NCI-H146 (cell line): ENCODE measurements at regions not wholly inside any gene's neighbourhood (a gene's known extent, or its start where the extent isn't known, plus 50 kb on each side); places are given as distances from the start of the nearest gene placed in this dataset.
A peak's percentile ranks its signal among the peaks of the same experiment; 100 is the strongest.

ENCODE experiments used
- DNase-seq: peaks from one replicate; lab custom pipeline; 2025; lab: John Stamatoyannopoulos, UW

DNA sequence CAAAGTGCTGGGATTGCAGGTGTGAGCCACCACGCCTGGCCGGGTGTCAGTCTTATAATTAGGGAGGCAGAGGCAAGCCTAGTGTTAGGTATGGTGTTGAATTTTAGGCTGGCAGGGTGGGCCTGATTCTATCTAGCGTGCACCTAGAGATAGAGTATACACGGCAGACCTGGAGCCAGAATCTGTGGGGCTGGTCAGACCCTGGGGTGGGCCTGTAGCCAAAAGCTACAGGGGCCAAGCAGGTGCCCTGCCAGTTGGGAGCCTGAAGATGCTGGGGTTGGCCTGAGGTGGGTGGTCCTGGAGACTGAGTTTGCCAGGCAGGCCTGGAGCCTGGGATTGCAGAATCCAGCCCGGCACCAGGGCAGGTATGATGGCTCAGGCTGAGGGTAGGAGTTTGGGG lies 1580.3 kb downstream of the ARAP2 start:
- no peak for DNase-seq

DNA sequence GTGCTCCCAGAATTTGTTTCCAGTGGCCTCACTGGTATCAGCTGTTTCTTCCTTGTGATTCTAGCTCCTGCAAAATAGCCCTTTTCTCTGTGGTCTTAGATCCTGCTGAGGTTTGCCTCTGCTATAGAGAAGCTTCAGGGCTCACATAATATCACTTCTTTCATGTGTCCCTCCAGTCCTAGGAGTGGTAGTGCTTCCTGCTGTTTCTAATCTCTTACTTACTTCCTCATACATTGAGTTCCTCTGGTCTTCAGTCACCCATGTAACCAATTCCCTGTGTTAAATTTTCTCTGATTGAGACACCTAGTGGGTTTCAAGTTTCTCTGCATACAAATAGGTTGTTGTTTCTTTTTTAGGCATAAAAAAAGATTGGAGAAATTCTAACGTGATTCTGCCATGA lies 1567.9 kb downstream of the ARAP2 start:
- no peak for DNase-seq

DNA sequence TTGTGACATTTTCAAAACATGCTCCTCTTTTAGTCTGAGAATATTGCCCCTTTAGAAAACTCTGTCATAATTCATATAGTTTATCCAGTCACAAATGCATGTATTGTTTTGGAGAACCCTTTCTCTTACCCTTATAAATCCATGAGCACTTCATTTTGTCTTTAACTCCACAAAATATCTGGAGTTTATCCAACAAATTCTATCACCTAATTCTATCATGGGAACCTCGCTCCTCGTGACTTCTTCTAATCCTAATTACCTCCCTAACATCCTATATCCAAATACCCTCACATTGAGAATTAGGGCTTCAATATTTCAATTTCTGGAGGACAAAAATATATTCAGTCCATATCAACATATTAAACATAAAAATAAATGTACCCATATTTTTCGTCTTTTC lies 1565.9 kb downstream of the ARAP2 start:
- DNase-seq, result no peak

DNA sequence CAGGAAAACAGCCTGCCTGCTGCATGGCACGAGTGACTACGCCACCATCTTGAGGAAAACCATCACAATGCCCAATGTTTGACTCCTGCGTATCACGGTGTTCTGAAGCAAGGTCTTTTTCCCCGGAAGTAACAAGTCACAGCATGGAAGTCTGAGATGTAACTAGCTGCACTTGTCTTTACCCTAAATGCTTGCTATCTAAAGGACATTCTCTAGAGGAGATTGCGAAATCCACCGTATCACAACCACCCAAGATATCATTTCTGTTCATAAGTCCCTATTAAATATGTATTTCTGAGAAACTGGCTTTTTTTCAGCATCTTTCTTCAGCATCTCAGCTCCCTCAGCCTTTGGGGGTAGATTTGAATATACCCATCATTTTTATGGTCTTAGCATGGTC lies 1565.1 kb downstream of the ARAP2 start:
- DNase-seq, result no peak

DNA sequence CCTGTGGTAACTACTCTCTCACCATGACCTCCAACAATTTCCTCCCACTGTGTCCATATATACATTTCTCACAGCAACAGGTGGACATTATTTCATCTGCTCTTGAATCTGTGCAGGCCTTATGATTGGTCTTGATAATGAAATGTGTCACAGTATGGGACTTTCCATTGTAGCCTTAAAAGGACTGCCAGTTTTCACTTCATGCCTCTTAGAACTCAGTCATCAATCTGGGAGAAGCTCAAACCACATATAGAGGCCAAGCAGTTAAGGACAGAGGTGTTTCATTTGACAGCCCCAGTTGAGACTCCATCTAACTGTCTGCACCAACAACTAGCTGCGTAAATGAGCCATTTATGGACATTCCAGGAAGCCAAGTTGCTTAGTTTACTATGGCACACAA lies 1534.8 kb downstream of the ARAP2 start:
- DNase-seq, result no peak

DNA sequence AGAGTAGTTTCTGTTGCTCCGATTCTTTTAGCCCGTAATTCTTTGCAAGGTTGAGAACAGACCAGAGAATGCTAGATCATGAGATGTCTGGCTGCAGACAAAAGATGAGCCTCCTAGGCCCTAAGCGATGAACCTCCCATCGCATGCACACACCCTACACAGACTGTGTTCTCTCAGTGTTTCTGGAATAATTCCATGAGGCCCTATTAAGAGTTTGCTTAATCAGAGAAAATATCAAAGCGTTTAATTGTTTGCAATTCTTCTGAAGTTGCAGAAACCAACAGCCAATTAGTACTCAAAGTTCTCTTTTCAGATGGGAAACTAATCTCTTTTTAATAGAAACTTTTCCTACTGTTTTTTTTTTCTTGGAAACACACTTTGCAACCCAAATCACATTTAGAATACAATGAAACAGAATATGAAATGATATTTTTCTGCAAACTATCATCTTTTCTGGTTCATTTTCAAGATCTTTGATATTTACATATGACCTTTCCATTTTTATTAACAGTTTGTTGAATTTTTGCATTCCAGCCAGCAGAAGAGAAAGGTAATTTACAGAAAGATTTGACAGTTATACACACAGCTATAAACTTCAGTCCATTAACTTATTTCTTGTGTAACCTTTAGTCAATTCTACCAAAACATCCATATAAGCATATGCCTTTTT lies 1525.6 kb downstream of the ARAP2 start:
- no peak for DNase-seq

DNA sequence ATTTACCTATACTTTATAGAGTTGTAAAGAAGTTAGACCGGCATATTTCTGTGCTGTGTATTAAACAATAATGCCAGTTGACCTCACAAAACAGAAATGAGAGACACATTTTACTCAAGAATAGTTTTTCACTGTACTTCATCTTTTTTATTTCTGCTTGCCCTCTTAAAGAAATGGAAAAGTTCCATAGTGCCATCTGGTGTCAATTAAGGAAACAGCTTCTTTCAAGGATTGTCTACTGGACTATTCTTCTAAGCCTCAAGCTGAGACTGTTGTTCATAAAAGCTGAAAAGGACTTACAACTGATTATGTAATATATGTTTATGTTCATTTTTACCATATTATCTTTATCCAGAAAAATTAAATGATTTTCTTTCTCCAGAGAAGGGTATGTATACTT lies 1523.7 kb downstream of the ARAP2 start:
- DNase-seq, result peak; percentile 69

DNA sequence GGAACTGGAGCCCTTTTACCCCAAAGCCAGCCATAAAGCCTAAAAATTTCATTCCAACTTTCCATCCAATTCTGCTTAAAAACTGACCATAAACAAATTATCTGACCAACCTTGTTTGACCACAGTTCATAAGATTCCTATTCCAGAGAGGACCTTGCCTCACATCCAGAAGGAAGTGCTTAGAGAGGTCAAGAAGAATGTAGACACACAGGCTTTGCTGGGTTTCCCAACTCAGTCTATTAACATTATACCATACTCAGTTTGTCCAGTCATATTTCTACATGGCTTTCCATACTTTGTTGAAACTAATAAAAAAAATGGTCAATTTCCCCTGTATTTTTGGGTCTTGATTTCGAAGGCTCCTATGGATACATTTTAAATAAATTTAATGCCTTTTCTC lies 1522.5 kb downstream of the ARAP2 start:
- DNase-seq, result no peak

DNA sequence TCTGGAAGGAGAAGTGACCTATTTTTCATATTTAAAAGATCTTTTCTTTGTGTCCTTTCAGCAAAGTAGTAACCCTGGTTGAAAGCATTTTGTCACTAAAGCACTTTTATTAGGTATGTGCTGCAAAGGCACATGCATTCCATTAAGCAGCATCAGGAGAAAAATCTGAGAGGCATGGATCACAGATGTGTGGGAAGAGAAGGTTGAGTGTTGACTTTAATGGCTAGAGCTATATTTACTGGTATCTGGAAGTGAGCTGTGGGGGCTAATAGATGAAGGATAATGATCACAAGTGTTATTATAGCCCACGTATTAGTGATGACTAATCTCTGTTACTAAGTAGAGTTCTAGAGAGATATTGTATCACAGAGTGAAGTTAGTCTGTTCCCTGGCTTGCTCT lies 1520.7 kb downstream of the ARAP2 start:
- DNase-seq, result no peak

DNA sequence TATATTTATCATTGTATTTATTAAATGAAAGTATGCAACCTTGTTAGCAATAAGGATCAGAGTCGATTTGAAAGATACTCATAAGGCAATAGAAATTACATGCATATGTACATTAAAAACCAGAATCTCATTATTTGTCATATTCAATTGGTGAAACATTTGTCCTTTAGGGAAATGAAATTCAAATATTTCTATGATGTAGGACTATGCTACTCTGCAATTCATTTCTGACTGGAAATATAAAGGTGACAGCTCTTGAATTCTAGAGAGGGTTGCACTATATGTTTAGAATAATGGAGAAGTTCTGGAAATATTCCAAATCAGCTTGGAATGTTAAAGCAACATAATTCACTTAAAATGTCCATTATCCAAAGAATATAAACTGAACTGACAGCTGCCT lies 1519.8 kb downstream of the ARAP2 start:
- no peak for DNase-seq

DNA sequence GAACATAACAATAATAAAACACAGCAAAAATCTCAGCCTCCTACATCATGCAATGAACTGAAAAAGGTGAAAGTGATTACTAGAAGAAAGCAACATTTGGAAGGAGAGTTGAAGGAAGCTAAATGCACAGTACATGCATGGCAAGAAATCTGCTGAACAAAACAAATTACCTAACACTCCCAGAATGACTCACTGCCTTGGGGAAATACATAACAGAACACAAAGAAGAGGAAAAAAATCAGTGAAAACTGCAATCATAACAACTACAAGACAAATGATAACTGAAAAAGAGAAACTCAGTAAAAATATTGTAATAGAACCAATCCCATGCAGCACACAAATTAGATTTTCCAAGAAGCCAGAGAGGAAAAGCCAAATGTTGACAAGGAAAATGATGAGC lies 1513.2 kb downstream of the ARAP2 start:
- no peak for DNase-seq

DNA sequence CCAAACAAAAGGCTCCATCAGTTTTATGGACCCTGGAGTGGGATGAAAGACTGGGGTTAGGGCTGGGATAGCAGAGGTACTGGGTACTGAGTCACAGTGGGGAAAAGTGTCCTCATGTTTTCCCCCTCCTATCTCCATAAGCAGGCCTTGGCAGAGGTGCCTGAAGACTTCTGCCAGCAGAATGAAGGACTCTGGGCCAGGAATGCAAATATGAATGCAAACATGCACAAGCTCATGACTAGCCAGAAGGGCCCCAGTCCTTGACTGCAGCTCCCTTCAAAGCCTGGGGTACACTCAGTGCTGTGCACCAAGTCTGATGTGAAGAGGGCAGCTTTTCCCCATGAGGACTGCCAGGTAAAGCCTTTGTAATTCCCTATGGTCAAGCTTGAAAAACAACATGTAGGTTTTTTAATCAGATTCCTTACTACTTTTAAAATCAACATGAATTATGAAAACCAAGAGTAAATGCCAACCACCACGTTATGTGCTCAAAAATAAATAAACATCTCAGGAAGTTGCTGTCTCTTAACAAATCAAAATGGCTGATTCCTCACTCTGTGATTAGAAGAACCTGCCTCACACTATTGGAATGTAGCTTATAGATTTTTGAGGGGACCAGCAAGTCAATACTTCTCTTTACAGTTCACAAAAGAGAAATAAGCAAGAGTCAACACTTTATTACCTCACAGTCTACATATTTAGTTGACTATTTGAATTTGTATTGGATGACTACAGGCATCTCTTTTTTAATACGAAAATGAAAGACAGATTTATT lies 1512.0 kb downstream of the ARAP2 start:
- no peak for DNase-seq

DNA sequence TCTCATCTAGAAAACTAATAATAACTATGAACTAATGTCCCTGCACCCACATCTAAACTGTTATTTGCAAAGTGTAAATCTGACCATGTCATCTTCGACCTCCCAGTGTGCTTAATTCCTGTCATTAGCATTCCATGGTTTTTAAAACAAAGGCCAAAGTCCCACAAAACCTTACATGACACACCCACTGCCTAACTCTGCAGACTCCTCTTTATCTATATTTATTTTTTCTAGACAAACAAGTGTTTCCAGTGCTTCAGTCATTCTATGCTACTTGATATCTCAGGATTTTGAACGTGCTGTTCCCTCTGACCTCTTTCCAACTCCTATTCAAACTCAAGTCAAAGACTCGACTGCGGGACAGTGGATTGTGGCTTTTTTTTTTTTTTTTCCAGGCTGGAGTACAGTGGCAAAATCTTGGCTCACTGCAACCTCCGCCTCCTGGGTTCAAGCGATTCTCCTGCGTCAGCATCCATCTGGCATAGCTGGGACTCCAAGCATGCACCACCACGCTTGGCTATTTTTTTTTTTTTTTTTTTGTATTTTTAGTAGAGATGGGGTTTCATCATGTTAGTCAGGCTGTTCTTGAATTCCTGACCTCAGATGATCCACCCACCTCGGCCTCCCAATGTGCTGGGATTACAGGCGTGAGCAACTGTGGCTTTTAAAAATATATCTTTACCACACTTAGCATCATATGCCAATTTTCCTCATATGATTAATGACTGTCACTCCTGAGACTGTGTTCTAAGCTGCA lies 1511.0 kb downstream of the ARAP2 start:
- DNase-seq, result peak; percentile 77

DNA sequence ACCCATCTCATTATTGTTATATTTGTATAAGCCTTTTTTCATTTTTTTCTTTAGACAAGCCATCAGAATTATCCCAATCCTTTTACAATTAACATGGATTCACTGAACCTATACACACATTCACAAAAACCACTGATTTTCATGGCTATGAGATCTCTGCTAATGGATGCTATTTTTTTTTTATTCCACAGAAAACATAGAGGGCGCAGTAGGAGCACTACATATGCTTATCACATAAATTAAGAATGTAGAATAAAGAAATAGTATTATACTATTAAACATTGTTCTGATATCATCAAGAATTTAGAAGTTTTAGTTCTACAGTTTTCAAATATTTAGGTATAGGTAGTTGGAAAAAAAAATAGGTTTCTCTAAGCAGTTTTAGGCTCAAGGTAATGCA lies 1477.4 kb downstream of the ARAP2 start:
- DNase-seq, result peak; percentile 26

DNA sequence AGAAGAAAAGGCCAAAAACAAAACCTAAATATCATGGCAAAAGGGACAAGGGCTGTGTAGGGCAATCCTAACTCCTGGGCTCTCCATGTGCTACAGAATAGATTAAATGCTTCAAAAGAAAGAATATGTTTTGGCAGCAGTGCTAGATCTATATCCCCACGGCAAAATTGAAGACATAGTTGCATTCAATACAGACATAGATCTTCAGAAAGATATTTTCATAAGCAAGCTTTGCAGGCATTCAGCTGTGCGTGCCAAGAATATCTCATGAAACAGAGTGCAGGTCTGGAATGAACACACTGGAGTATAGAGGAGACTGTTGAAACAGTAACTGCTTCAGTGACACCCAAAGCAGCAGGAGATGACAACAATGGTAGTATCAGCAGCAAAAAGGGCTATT lies 1476.9 kb downstream of the ARAP2 start:
- DNase-seq, result peak; percentile 25

DNA sequence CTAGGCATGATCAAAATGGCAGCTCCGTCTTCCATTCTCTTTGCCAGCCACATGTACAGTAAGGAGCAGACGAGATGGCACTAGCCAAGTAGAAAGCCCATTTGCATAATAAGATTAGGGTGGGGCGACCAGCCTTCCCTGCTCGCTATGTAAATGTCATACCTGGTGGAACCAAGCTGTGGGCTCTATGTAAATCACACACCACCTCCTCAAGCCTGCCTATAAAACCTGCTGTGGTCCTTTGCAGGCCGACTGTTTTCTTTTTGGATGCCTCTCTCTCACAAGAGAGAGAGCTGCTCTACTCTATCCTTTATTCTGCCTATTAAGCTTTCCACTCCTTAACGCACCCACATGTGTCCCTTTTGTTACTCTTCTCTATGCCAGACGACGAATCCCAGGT lies 1472.7 kb downstream of the ARAP2 start:
- DNase-seq, result no peak

DNA sequence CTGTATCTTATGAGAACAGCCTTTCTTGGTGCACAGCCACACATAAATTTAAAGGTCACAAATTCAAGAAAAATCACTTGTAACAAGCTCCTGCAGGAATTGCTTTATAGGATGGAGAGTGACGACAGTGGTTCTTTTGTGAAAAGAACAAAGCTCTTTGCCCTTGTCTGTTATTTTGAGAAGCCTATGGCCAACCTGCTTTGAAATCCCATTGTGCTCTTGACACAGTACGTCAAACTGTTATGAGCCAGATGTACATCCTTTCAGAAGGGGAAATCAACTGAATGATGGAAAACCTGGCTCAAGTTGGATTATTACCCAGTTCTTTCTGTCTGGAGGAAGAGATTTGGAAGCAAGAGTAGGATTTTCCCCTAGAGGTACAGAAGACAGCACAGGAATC lies 1454.2 kb downstream of the ARAP2 start:
- no peak for DNase-seq

DNA sequence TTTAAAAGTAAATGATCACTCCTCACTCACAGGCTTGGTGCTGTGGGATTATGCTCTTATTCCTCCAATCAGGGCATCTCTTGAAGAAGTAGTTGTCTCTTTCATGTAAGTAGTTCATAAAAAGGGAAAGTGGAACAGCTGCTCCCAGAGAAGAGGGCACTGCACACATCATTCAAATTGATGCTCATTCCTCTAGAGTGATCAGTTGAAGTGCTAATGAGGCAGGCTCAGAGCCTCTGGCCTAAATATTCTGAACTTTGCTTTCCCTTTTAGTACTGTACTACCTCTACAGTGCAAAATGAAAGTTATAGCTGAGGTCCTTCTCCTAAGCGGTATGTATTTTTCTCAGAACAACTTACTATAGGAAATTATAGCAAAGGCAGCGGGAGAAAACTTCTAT lies 1453.1 kb downstream of the ARAP2 start:
- DNase-seq, result no peak

DNA sequence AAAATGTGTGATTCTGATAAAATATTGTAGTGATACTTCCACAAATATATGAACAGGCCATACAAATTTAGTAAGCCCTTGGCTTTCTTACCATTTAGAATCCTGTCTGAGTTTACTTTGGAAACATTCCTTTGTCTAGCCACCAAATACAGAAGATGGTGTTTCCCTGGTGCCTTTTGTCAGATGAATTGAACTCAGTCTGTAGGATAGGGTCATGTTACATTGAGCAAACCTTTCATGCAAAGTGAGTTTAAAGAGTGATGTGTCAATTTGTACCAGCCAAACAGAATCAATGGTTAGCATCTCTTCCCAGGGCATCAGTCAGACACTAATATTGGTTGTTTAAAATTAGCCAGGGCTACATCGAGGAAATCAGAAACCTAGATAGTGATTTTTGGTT lies 1443.4 kb downstream of the ARAP2 start:
- peak; percentile 40 for DNase-seq

DNA sequence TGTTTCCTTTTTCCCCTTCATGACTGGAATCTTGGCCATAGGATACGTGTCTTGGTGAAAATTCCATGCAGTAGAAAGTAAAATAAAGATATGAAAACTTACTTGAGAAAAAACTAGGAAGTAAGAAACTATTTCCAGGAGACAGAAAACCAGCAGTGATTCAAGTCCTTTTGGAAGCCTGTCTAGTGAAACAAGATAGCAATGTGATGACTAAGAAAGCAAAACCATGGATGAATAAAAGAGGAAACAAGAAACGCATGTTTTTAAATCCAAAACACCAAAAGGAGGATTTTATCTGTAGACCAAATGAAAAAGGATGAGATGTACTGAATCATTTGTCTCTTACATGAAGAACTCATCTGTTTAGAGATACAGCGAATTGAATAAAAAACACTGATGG lies 1430.0 kb downstream of the ARAP2 start:
- DNase-seq, result no peak

DNA sequence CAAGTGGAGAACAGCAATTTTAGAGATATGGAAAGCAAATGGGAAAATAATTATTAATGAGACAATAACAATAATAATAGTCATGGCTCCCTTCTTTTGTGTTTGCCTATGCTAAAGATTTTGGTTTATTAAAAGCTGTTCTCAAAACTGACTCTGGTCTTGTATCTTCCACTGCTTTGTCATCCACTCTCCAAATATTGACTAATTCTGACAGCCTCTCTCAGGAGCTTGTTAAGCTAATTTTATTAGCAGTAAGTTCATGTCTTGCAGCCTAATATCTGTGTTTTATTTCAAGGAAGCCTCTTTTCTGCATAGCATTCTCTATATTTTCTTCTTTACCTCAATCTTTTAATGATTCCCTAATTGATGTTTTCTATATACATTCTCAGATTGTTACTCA lies 1419.8 kb downstream of the ARAP2 start:
- no peak for DNase-seq

DNA sequence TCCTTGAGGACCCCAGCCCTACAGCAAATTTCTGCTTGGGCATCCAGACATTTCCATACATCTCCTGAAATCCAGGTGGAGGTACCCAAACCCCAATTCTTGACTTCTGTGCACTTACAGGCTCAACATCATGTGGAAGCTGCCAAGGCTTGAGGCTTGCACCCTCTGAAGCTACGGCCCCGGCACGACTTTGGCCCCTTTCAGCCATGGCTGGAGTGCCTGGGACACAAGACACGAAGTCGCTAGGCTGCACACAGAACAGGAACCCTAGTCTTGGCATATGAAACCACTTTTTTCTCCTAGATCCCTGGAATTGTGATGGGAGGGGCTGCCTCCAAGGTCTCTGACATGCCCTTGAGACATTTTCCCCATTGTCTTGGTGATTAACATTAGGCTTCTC lies 1417.7 kb downstream of the ARAP2 start:
- no peak for DNase-seq

DNA sequence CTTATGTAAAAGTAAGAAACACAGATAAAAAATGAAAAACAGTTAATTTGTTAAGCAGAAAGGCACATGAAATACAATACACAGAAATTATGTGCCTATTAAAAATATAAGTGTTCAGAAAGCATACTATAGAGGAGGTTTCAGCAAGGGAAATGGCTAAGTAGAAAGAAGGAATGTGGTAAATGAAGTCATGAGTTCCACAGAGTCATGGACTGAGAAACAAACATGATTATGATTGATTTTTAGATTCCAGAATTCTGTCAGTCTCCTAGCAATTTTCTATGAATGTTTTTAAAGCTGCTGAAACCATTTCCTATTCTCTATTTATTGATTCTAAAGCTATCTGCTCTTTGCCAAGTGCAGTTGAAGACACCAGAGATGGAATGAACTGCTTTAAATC lies 1398.4 kb downstream of the ARAP2 start:
- no peak for DNase-seq
